ENCODE measurements at regions not wholly inside any gene's neighbourhood (a gene's known extent, or its start where the extent isn't known, plus 50 kb on each side); places are given as distances from the start of the nearest gene placed in this dataset.
A peak's percentile ranks its signal among the peaks of the same experiment; 100 is the strongest.

GRCh38 chr18:5643288-5643687, 99.5 kb upstream of the EPB41L3 start:
- DNase-seq (ENCODE audit: low read depth), result no peak

DNA sequence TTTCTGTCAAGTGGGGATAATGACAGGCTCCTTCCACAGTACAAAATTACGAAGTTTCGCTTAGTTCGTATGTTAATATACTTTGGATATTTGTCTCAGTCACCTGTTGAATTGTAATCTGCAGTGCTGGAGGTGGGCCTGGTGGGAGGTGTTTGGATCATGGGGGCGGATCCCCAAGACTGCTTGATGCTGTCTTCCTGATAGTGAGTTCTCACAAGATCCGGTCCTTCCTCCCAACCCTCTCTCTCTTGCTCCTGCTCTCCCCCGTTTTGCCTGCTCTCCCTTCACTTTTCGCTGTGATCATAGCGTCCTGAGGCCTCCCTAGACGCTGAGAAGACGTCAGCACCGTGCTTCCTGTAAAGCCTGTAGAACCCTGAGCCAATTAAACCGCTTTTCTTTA, 97.1 kb upstream of the EPB41L3 start:
- DNase-seq (ENCODE audit: low read depth), result no peak

- no peak for DNase-seq (ENCODE audit: low read depth)
Observed at GRCh38 chr18:5639131-5639530, 95.3 kb upstream of the EPB41L3 start.

GRCh38 chr18:5632041-5632440, 88.2 kb upstream of the EPB41L3 start:
- DNase-seq (ENCODE audit: low read depth), result no peak

DNA sequence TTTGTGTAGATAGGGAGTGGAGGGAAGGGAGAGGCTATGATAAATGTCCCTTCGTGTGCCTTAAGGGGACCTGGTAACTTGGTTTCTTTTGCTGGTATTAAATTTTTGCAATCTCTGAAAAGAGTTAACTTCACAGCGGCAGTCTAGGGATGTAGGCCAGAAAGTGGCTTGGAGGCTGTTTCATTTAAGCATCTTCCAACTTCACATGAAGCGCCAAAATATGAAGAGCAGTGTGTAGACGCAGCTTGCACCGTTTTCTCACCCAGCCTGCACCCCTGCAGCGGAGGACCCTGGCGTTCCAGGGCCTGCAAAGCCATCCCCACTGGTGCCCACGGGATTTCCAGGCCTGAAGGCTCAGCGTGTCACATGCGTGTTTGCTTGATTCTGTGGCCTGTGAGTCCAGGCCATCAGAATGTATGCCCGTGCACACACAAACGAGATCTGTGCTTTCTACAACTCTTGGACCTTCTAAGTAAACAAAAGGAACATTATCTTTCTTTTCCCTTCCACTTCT, 87.2 kb upstream of the EPB41L3 start:
- no peak for DNase-seq (ENCODE audit: low read depth)

- peak; percentile 43 for DNase-seq (ENCODE audit: low read depth)
Observed at GRCh38 chr18:5630057-5630899, 86.5 kb upstream of the EPB41L3 start.

DNA sequence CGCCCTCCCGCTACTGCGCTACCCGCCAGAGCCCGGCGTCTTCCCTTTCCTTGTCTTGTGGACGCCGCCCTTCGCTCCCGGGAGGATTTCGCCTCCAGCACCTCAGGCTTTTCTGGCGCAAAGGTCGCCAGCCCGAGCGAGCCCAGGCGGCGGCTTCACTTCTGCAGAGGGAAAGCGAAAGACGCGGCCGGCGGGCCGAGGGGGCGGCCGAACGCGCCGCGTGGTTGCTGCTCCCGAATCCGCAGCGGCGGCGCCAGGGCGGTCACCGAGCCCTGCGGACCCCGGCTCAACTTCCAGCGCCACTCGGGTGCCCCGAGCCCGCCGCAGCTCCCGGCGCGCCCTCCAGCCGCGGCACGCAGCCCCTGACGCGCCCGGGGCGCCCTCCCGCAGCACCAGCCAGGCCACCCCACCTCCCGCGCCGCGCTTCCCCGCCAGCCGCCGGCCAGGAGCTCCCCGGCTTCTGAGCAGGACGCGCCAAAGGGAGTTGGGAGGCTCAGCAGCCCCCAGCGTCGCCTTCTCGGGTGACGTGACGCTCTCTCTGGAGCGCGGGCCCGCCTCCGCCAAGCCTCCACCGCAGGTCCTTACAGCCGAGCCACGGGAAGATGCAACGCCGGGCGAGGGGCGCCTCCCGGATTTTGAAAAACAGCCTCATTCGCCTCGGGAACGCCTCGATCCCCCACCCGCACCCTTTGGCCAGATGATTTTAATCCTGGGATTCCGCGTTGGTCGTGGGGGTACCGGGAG, 84.9 kb upstream of the EPB41L3 start:
- DNase-seq (ENCODE audit: low read depth), result peak; percentile 13

GRCh38 chr18:5627776-5628511, 84.1 kb upstream of the EPB41L3 start:
- no peak for DNase-seq (ENCODE audit: low read depth)

- DNase-seq (ENCODE audit: low read depth), result no peak
Observed at GRCh38 chr18:5626130-5626880, 82.5 kb upstream of the EPB41L3 start.

DNA sequence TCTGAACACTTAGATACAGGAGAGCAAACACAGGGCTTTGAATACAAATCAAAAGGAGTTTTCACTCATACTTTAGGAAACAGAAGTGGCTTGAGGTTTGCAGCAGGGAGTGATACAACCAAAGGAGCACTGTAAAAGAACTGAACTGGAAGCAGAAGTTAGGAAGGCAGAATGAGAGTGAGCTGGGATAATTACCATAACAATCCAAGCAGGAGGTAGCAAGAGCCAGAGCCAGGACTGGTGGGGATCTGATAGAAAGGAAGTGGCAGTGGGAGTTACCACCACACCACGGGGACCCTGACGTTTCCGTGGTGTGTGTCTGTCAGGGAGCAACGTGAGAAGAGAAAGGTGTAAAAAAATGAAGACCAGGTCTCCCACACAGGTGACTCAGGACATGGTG, 81.3 kb upstream of the EPB41L3 start:
- DNase-seq (ENCODE audit: low read depth), result no peak

- DNase-seq (ENCODE audit: low read depth), result no peak
Observed at GRCh38 chr18:5622905-5623304, 79.1 kb upstream of the EPB41L3 start.

- DNase-seq (ENCODE audit: low read depth), result no peak
Observed at GRCh38 chr18:5620289-5620688, 76.5 kb upstream of the EPB41L3 start.

GRCh38 chr18:5619376-5619775, 75.6 kb upstream of the EPB41L3 start:
- no peak for DNase-seq (ENCODE audit: low read depth)

GRCh38 chr18:5618047-5618688, 74.4 kb upstream of the EPB41L3 start:
- no peak for DNase-seq (ENCODE audit: low read depth)

- DNase-seq (ENCODE audit: low read depth), result no peak
Observed at GRCh38 chr18:5611221-5611620, 67.4 kb upstream of the EPB41L3 start.

DNA sequence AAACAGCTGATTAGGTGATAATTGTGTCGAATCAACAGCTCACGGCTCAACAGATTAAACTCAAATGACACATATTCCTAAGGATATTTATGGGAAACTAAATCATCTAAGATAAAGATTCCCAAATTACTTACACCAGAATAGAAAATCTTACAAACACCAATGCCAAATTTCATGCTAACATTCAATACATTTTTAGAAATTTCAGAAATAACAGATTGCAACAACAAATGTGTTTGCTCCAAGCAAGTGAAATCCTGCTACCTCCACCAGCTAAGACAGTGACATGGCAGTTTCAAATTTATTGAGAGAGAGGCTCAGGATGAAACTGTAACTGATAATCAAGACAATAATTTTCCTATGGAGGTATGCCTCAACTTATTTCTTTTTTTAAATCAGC, 65.0 kb upstream of the EPB41L3 start:
- no peak for DNase-seq (ENCODE audit: low read depth)

- no peak for DNase-seq (ENCODE audit: low read depth)
Observed at GRCh38 chr18:5606951-5607350, 63.2 kb upstream of the EPB41L3 start.

- no peak for DNase-seq (ENCODE audit: low read depth)
Observed at GRCh38 chr18:5604778-5605177, 61.0 kb upstream of the EPB41L3 start.

GRCh38 chr18:5603153-5603552, 59.4 kb upstream of the EPB41L3 start:
- no peak for DNase-seq (ENCODE audit: low read depth)

GRCh38 chr18:5601188-5601624, 57.4 kb upstream of the EPB41L3 start:
- DNase-seq (ENCODE audit: low read depth), result no peak
